GM19463 (cell line): ENCODE measurements at regions not wholly inside any gene's neighbourhood (a gene's known extent, or its start where the extent isn't known, plus 50 kb on each side); places are given as distances from the start of the nearest gene placed in this dataset.
"Not testable (repeated sequence)": the region's sequence is repeated elsewhere in the genome, so short reads cannot be mapped to it uniquely, and the experiment has no call there.

Experiments used
- ATAC-seq: cut with Tn5 transposase; IDR thresholded peaks from one replicate; pipeline ENCODE4 v1.9.1; 2021; ENCODE audit warnings: mild to moderate bottlenecking, moderate library complexity; ENCODE audit not compliant: unreplicated experiment

GRCh38 chrX:76774912-76775311, 347.4 kb downstream of the MAGEE1 start:
- not testable (repeated sequence) for ATAC-seq

- no peak for ATAC-seq
Measured at GRCh38 chrX:76796311-76796710, 368.8 kb downstream of the MAGEE1 start.

- no peak for ATAC-seq
Measured at GRCh38 chrX:76802708-76803107, 375.2 kb downstream of the MAGEE1 start.

GRCh38 chrX:76815754-76816153, 388.2 kb downstream of the MAGEE1 start:
- ATAC-seq: no peak

GRCh38 chrX:76817279-76817678, 389.8 kb downstream of the MAGEE1 start:
- not testable (repeated sequence) for ATAC-seq

- ATAC-seq: no peak
Measured at GRCh38 chrX:76821276-76821675, 393.8 kb downstream of the MAGEE1 start.

- no peak for ATAC-seq
Measured at GRCh38 chrX:76827672-76828071, 400.2 kb downstream of the MAGEE1 start.

- ATAC-seq: not testable (repeated sequence)
Measured at GRCh38 chrX:76840902-76841301, 413.4 kb downstream of the MAGEE1 start.

- no peak for ATAC-seq
Measured at GRCh38 chrX:76850851-76851250, 423.3 kb downstream of the MAGEE1 start.

GRCh38 chrX:76862509-76862908, 435.0 kb downstream of the MAGEE1 start:
- no peak for ATAC-seq

- ATAC-seq: no peak
Measured at GRCh38 chrX:76893930-76894329, 466.4 kb downstream of the MAGEE1 start.

- no peak for ATAC-seq
Measured at GRCh38 chrX:76915836-76916235, 488.3 kb downstream of the MAGEE1 start.

GRCh38 chrX:76918033-76918432, 490.5 kb downstream of the MAGEE1 start:
- no peak for ATAC-seq

GRCh38 chrX:76919761-76920160, 492.3 kb downstream of the MAGEE1 start:
- no peak for ATAC-seq

GRCh38 chrX:76920607-76921006, 493.1 kb downstream of the MAGEE1 start:
- no peak for ATAC-seq

- ATAC-seq: no peak
Measured at GRCh38 chrX:76921176-76921575, 493.7 kb downstream of the MAGEE1 start.

- ATAC-seq: no peak
Measured at GRCh38 chrX:76922100-76922499, 494.6 kb downstream of the MAGEE1 start.

- not testable (repeated sequence) for ATAC-seq
Measured at GRCh38 chrX:76924616-76925015, 497.1 kb downstream of the MAGEE1 start.

GRCh38 chrX:76931518-76931917, 504.0 kb downstream of the MAGEE1 start:
- ATAC-seq: peak; percentile 68

- no peak for ATAC-seq
Measured at GRCh38 chrX:76957485-76957884, 489.7 kb upstream of the FGF16 start.

GRCh38 chrX:76971393-76972376, 475.5 kb upstream of the FGF16 start:
- peak; percentile 71 for ATAC-seq

GRCh38 chrX:76977452-76977851, 469.7 kb upstream of the FGF16 start:
- ATAC-seq: no peak
